Skeletal muscle satellite cell (primary cell): ENCODE measurements at regions not wholly inside any gene's neighbourhood (a gene's known extent, or its start where the extent isn't known, plus 50 kb on each side); places are given as distances from the start of the nearest gene placed in this dataset.

Experiments used
- H3K27me3 ChIP-seq: 2 replicates; pipeline ENCODE4 v1.7.0; 2013; ENCODE audit warnings: low read length; ENCODE audit not compliant: control insufficient read depth, insufficient read depth
- H3K36me3 ChIP-seq: 2 replicates; pipeline ENCODE4 v1.7.0; 2013; ENCODE audit warnings: mild to moderate bottlenecking, control low read depth, low read length; ENCODE audit not compliant: insufficient read depth
- H3K4me1 ChIP-seq: 2 replicates; pipeline ENCODE4 v1.7.0; 2013; ENCODE audit warnings: low read length; ENCODE audit not compliant: control insufficient read depth, insufficient read depth
- H3K4me2 ChIP-seq: 2 replicates; pipeline ENCODE4 v1.7.0; 2013; ENCODE audit warnings: mild to moderate bottlenecking, low read length
- H3K4me3 ChIP-seq: 2 replicates; pipeline ENCODE4 v1.7.0; 2013; ENCODE audit warnings: low read length
- H3K9ac ChIP-seq: 2 replicates; pipeline ENCODE4 v1.7.0; 2013; ENCODE audit warnings: mild to moderate bottlenecking, low read depth, low read length, moderate library complexity
- H3K9me3 ChIP-seq: replicated peaks from 2 replicates; pipeline ENCODE4 v1.7.0; 2013; ENCODE audit warnings: mild to moderate bottlenecking, control low read depth, low read length

GRCh38 chr1:229101011-229101871 lies 169.7 kb upstream of the RAB4A start:
- no peak overlapping the region for H3K4me3 ChIP-seq
- H3K4me1 ChIP-seq, result no peaks in the 10 kb centered on the region
- no peaks in the 10 kb centered on the region for H3K9me3 ChIP-seq
- peaks cover 4% of the 10 kb centered on the region for H3K27me3 ChIP-seq
- H3K36me3 ChIP-seq, result no peaks in the 10 kb centered on the region
- H3K4me2 ChIP-seq, result no peak overlapping the region
- H3K9ac ChIP-seq, result no peak overlapping the region

DNA sequence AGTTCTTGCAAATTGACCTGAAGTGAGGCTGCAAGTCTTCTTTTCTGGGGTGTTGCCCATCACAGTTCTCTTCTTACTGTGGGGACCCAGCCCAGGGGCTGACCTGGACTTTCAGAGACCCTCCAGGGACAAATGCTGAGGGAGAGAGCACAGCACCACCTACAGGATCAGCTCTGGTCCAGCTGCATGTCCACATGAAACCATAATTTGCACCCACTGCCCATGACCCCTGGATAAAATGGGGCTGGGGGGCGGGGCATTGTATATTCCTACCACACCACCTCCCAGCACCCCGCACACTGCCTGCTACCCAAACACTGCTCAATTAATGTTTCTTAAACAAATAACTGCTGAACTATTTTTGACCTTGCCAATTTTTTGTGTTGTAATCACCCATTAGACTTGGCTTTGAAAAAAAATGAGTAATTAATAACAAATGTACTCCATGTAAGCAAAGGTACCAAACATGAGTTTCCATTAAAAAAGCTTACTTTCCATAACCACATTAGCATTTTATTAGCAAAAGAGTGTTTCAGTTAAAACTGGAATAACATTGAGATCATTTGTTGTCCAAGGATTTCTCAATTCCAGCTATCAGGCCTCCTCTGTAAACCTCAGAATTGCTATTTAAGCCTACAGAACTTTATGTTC lies 168.0 kb upstream of the RAB4A start:
- no peak overlapping the region for H3K4me2 ChIP-seq
- H3K36me3 ChIP-seq, result no peaks in the 10 kb centered on the region
- H3K9ac ChIP-seq, result no peak overlapping the region
- H3K9me3 ChIP-seq, result no peaks in the 10 kb centered on the region
- no peaks in the 10 kb centered on the region for H3K4me1 ChIP-seq
- H3K27me3 ChIP-seq, result peaks cover 4% of the 10 kb centered on the region
- H3K4me3 ChIP-seq, result no peak overlapping the region

- Histone ChIP-seq H3K4me3 (no peak overlapping the region), H3K9ac (no peak overlapping the region), H3K36me3 (no peaks in the 10 kb centered on the region), H3K27me3 (peaks cover 8% of the 10 kb centered on the region), H3K4me2 (no peak overlapping the region), H3K9me3 (no peaks in the 10 kb centered on the region), H3K4me1 (no peaks in the 10 kb centered on the region)
These were observed 166.3 kb upstream of the RAB4A start for GRCh38 chr1:229104654-229105053.

- Histone ChIP-seq H3K4me2 (no peak overlapping the region), H3K4me3 (no peak overlapping the region), H3K36me3 (no peaks in the 10 kb centered on the region), H3K9me3 (no peaks in the 10 kb centered on the region), H3K4me1 (no peaks in the 10 kb centered on the region), H3K27me3 (peaks cover 8% of the 10 kb centered on the region), H3K9ac (no peak overlapping the region)
These were observed 165.8 kb upstream of the RAB4A start for GRCh38 chr1:229105109-229105508.

GRCh38 chr1:229105822-229106525 lies 164.9 kb upstream of the RAB4A start:
- H3K36me3 ChIP-seq, result no peaks in the 10 kb centered on the region
- no peak overlapping the region for H3K4me2 ChIP-seq
- H3K9me3 ChIP-seq, result no peaks in the 10 kb centered on the region
- H3K4me3 ChIP-seq, result no peak overlapping the region
- H3K9ac ChIP-seq, result no peak overlapping the region
- H3K4me1 ChIP-seq, result no peaks in the 10 kb centered on the region
- H3K27me3 ChIP-seq, result peaks cover 8% of the 10 kb centered on the region

DNA sequence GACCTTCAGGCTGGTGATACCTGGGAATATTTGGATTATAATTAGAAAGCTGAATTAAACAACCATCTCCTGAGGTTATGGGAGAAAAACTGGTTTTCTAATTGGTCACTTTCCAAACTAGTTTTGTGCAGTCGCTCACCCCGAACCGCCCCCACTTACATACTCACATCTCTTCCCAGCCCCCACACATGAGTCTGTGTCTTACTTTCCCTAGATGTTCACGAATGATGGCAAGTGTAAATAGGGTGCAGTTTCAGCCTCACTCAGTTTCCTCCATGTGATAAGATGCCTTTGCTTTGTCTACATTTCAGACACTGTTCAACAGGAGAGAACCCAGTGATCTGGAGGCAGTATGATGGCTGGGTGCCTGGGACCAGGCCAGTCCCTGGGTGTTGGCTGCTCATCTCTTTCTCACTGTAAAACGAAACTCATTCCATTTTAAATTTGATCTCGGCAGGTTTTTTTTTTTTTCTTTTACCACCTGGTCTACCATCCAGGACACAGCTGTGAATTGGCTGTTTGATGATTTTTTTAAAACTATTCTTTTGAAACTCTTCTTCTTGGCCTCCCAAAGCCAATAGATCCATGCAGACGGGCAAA lies 164.3 kb upstream of the RAB4A start:
- H3K9ac ChIP-seq, result no peak overlapping the region
- H3K9me3 ChIP-seq, result no peaks in the 10 kb centered on the region
- no peak overlapping the region for H3K4me2 ChIP-seq
- no peak overlapping the region for H3K4me3 ChIP-seq
- peaks cover 8% of the 10 kb centered on the region for H3K27me3 ChIP-seq
- H3K36me3 ChIP-seq, result no peaks in the 10 kb centered on the region
- no peaks in the 10 kb centered on the region for H3K4me1 ChIP-seq

DNA sequence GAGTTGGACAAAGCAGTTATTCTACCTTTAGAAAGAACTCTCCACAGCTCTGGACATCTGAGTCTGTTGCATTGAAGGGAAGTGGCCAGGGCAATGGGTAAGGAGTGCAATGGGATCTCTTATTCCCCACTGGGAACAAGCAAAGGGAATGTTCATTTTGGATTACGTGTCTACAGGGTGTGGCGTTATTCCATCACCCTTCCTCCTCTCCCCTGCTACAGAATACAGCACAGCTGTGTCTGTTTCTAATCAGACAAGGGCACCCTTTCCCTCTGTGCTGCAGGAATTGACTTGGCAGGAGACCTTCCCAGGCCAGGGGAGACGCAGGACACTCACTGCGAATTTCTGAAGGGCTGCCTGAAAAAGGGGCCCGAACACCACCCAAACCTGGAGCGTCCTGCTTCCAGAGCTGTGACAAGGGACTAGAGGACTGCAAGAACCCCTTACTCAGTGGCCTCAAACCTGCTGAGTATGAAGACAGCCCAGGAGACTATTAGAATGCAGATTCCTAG lies 163.6 kb upstream of the RAB4A start:
- no peak overlapping the region for H3K9ac ChIP-seq
- no peaks in the 10 kb centered on the region for H3K36me3 ChIP-seq
- H3K4me1 ChIP-seq, result no peaks in the 10 kb centered on the region
- H3K27me3 ChIP-seq, result peaks cover 8% of the 10 kb centered on the region
- H3K9me3 ChIP-seq, result no peaks in the 10 kb centered on the region
- no peak overlapping the region for H3K4me3 ChIP-seq
- no peak overlapping the region for H3K4me2 ChIP-seq

- Histone ChIP-seq H3K9ac (no peak overlapping the region), H3K4me3 (no peak overlapping the region), H3K36me3 (no peaks in the 10 kb centered on the region), H3K4me2 (no peak overlapping the region), H3K9me3 (no peaks in the 10 kb centered on the region), H3K27me3 (peaks cover 8% of the 10 kb centered on the region), H3K4me1 (no peaks in the 10 kb centered on the region)
These were observed 162.9 kb upstream of the RAB4A start for GRCh38 chr1:229107972-229108371.

DNA sequence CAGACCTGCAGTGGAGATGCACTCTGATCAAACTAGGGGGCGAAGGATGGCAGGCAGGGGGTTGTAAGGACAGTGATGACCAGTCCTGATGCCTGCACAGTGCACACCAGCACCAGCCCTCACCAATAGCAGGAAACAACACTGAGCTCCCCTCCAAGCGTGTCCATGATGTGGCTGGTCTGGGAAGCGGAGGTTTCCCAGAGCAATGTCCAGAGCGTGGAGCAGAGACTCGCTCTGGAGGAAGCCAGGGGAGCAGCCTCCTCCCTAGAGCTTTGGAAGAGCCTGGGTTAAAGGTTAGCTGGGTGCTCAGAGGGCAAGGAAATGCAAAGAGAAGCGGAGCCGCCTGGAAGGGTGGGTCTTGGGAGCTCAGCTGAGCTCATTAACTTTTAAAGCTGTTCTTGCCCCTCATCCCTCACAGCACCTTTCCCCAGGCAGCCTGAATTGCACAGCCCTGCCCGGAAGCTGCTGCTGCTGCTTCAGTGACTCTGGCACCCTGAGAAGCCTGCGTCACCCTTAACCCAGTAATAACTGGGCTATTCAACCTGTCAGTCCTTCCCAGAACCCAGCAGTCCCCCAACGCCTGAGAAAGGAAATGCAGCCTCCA lies 162.2 kb upstream of the RAB4A start:
- Histone ChIP-seq H3K9me3 (no peaks in the 10 kb centered on the region), H3K36me3 (no peaks in the 10 kb centered on the region), H3K4me1 (no peaks in the 10 kb centered on the region), H3K4me2 (no peak overlapping the region), H3K9ac (no peak overlapping the region), H3K4me3 (no peak overlapping the region), H3K27me3 (peaks cover 8% of the 10 kb centered on the region)

DNA sequence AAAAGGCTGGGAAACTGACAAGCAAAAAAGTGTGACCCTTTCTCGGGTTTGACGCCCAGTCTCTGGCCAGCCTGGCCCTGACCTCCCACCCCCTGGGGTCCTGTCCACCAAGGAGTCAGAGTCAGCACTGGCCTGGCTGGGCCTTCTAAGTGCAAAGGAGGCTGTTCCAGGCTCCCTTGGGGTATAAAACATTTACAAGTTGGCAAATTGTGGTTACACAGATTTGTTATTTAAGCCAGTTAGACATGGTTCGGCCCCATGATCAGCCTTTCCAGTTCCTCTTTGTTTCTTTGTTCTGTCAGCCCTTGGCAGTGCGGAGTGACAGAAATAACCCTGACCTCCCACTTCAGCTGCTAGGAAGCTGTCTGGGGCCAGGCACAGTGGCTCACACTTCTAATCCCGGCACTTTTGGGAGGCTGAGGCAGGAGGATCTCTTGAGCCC lies 161.6 kb upstream of the RAB4A start:
- H3K4me3 ChIP-seq, result no peak overlapping the region
- H3K4me1 ChIP-seq, result no peaks in the 10 kb centered on the region
- H3K9ac ChIP-seq, result no peak overlapping the region
- H3K27me3 ChIP-seq, result peaks cover 8% of the 10 kb centered on the region
- no peak overlapping the region for H3K4me2 ChIP-seq
- H3K9me3 ChIP-seq, result no peaks in the 10 kb centered on the region
- H3K36me3 ChIP-seq, result no peaks in the 10 kb centered on the region

DNA sequence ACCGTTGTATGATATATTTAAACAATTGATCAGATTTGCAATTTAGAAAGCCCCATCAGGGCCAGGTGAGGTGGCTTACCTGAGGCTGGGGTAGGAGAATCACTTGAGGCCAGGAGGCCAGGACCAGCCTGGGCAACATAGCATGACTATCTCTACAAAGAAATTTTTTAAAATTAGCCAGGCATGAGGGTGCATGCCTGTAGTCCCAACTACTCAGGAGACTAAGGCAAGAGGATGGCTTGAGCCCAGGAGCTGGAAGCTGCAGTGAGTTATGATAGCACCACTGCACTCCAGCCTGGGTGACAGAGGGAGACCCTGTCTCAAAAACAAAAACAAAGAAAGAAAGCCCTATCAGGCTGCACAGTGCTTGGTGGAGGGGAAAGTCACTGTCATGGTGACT lies 159.9 kb upstream of the RAB4A start:
- Histone ChIP-seq H3K9me3 (no peaks in the 10 kb centered on the region), H3K4me2 (no peak overlapping the region), H3K27me3 (peaks cover 4% of the 10 kb centered on the region), H3K4me3 (no peak overlapping the region), H3K9ac (no peak overlapping the region), H3K36me3 (no peaks in the 10 kb centered on the region), H3K4me1 (no peaks in the 10 kb centered on the region)
